Testis (tissue), 2 donors: ENCODE measurements at regions not wholly inside any gene's neighbourhood (a gene's known extent, or its start where the extent isn't known, plus 50 kb on each side); places are given as distances from the start of the nearest gene placed in this dataset.

Experiments used
- CTCF ChIP-seq, 3 experiments: fragments of 450-650 bp in 2 of 3; fragments of 200-600 bp in 1 of 3; sonication (generic) in 1 of 3; IDR thresholded peaks; one replicate each; pipeline ENCODE4 v1.5.1; 2016 to 2019; ENCODE audit warnings: antibody characterized with exemption in 3 of 3, mild to moderate bottlenecking in 2 of 3, moderate library complexity in 1 of 3
- POLR2A ChIP-seq: fragments of 450-650 bp; IDR thresholded peaks from one replicate; pipeline ENCODE4 v1.6.1; 2017; ENCODE audit warnings: antibody characterized with exemption, mild to moderate bottlenecking, moderate library complexity

- TF ChIP-seq POLR2A (no peak), CTCF (IDR thresholded peaks at IDR 0.05) (no peak)
These were observed 1482.1 kb downstream of the TBC1D22A start for GRCh38 chr22:48244388-48245195.
